ENCODE measurements at regions not wholly inside any gene's neighbourhood (a gene's known extent, or its start where the extent isn't known, plus 50 kb on each side); places are given as distances from the start of the nearest gene placed in this dataset.

DNA sequence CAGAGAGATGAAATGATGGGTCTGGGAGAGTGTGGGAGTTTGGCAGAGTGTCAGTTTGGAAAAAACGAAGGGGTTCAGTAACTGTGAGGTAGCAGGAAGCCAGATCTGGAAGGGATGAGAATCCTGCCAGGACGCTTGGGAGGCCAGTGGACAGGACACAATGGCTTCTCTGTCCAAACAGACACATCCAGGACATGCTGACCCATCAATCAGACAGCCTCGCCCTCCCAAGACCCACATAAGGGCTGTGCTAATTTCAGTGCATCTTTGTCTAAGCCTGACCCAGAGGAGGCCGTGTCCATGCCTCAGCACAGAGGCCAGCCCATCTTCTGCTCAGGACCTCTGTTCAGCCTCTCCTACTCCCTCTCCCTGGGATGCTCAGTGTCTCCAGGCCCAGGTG lies 576.5 kb upstream of the B3GAT1 start:
- TF ChIP-seq, protein P1, sequence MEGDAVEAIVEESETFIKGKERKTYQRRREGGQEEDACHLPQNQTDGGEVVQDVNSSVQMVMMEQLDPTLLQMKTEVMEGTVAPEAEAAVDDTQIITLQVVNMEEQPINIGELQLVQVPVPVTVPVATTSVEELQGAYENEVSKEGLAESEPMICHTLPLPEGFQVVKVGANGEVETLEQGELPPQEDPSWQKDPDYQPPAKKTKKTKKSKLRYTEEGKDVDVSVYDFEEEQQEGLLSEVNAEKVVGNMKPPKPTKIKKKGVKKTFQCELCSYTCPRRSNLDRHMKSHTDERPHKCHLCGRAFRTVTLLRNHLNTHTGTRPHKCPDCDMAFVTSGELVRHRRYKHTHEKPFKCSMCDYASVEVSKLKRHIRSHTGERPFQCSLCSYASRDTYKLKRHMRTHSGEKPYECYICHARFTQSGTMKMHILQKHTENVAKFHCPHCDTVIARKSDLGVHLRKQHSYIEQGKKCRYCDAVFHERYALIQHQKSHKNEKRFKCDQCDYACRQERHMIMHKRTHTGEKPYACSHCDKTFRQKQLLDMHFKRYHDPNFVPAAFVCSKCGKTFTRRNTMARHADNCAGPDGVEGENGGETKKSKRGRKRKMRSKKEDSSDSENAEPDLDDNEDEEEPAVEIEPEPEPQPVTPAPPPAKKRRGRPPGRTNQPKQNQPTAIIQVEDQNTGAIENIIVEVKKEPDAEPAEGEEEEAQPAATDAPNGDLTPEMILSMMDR (IDR thresholded peaks at IDR 0.05; ENCODE audit: low read length) = no peak
- no peak for TF ChIP-seq EZH2 (IDR thresholded peaks at IDR 0.05; ENCODE audit: borderline replicate concordance, low read length)

All from OCI-LY1 (cell line).